Endothelial cell of umbilical vein (primary cell): ENCODE measurements at regions not wholly inside any gene's neighbourhood (a gene's known extent, or its start where the extent isn't known, plus 50 kb on each side); places are given as distances from the start of the nearest gene placed in this dataset.

Experiments
- BruUV-seq: library from RNA; stranded (reverse); fragments of 400-500 nt; replicated peaks from 2 replicates; lab custom pipeline; 2021; lab: Mats Ljungman, UMichigan
- CTCF ChIA-PET: fragments of 300-600, 350-600 bp; sonication (Branson Sonifier 250); formaldehyde crosslinking; loops from one replicate; lab custom pipeline; 2021; ENCODE audit warnings: antibody characterized with exemption, inconsistent platforms; lab: Charles Lee
- POLR2A ChIA-PET: fragments of 300-600, 350-600 bp; sonication (Branson Sonifier 250); formaldehyde crosslinking; loops from one replicate; lab custom pipeline; 2021; ENCODE audit warnings: antibody characterized with exemption, inconsistent platforms; lab: Charles Lee
- DNase-seq: peaks from one replicate; pipeline ENCODE4 v3.0.0-alpha.2; 2011; ENCODE audit warnings: low read depth, low spot score
- FAIRE-seq: peaks from 2 replicates; lab custom pipeline; 2011; peaks lifted over from hg19 to GRCh38; lab: Jason Lieb, UNC
- H2AFZ ChIP-seq: 2 replicates; pipeline ENCODE4 v1.6.0; 2012; ENCODE audit warnings: low read depth, low read length, control low read depth, inconsistent platforms
- H3K27ac ChIP-seq: 2 replicates; pipeline ENCODE4 v1.5.1; 2011; ENCODE audit warnings: low read depth, mild to moderate bottlenecking, control low read depth, low read length, moderate library complexity; ENCODE audit not compliant: insufficient read depth
- H3K27me3 ChIP-seq, 2 experiments: 2 replicates each; pipeline versions ENCODE4 v1.6.0 to v1.6.1; 2011; ENCODE audit warnings: low read length in 2 of 2, mixed read lengths in 1 of 2; ENCODE audit not compliant: control insufficient read depth in 2 of 2, insufficient read depth in 2 of 2
- H3K36me3 ChIP-seq, 2 experiments: 2 replicates in 1 of 2; 3 replicates in 1 of 2; pipeline ENCODE4 v1.5.1; 2011; ENCODE audit warnings: low read length in 2 of 2, mild to moderate bottlenecking in 1 of 2, moderate library complexity in 1 of 2; ENCODE audit not compliant: control insufficient read depth in 2 of 2, insufficient read depth in 2 of 2; ENCODE audit errors: extremely low read depth in 1 of 2
- H3K4me1 ChIP-seq: 3 replicates; pipeline ENCODE4 v1.5.1; 2011; ENCODE audit warnings: mild to moderate bottlenecking, low read length; ENCODE audit not compliant: control insufficient read depth, insufficient read depth; ENCODE audit errors: extremely low read depth
- H3K4me2 ChIP-seq: 2 replicates; pipeline ENCODE4 v1.6.1; 2011; ENCODE audit warnings: low read length, control low read depth, mixed read lengths; ENCODE audit not compliant: insufficient read depth
- H3K4me3 ChIP-seq, 3 experiments: fragments of 200-600 bp in 1 of 3; sonication (generic), shearing (Covaris generic) in 1 of 3; replicated peaks in 1 of 3; 2 replicates each; pipeline ENCODE4 v1.5.1; 2011 to 2016; ENCODE audit warnings: control low read depth in 3 of 3, low read length in 3 of 3, mild to moderate bottlenecking in 2 of 3, inconsistent platforms in 1 of 3, low read depth in 1 of 3, moderate library complexity in 1 of 3; ENCODE audit not compliant: insufficient read depth in 1 of 3
- H3K79me2 ChIP-seq: 2 replicates; pipeline ENCODE4 v1.6.0; 2012; ENCODE audit warnings: low read length, inconsistent platforms; ENCODE audit not compliant: control insufficient read depth, insufficient read depth
- H3K9ac ChIP-seq: replicated peaks from 2 replicates; pipeline ENCODE3; 2011; ENCODE audit warnings: low read length, control low read depth; ENCODE audit not compliant: insufficient read depth; ENCODE audit errors: extremely low read depth
- H3K9me1 ChIP-seq: replicated peaks from 3 replicates; pipeline ENCODE4 v1.6.0; 2011; ENCODE audit warnings: mild to moderate bottlenecking, low read length; ENCODE audit not compliant: control insufficient read depth, insufficient read depth; ENCODE audit errors: extremely low read depth
- H3K9me3 ChIP-seq: replicated peaks from 2 replicates; pipeline ENCODE4 v1.5.1; 2012; ENCODE audit warnings: low read length, inconsistent platforms; ENCODE audit not compliant: control insufficient read depth, insufficient read depth
- H4K20me1 ChIP-seq: replicated peaks from 2 replicates; pipeline ENCODE3; 2011; ENCODE audit warnings: mild to moderate bottlenecking, low read length; ENCODE audit not compliant: control insufficient read depth, insufficient read depth; ENCODE audit errors: extremely low read depth
- CTCF ChIP-seq, 2 donors: IDR thresholded peaks; 1 replicate in 1 of 2; 2 replicates in 1 of 2; pipeline ENCODE4 v1.5.1; 2011; ENCODE audit warnings: low read length in 2 of 2, mild to moderate bottlenecking in 2 of 2, moderate library complexity in 2 of 2, control low read depth in 1 of 2, inconsistent platforms in 1 of 2, low read depth in 1 of 2; ENCODE audit not compliant: insufficient read depth in 1 of 2; ENCODE audit errors: extremely low read depth in 1 of 2
- EZH2 ChIP-seq: IDR thresholded peaks from 2 replicates; pipeline ENCODE4 v1.6.1; 2012; ENCODE audit warnings: borderline replicate concordance, low read depth, mild to moderate bottlenecking, moderate library complexity, low read length, inconsistent platforms; ENCODE audit not compliant: severe bottlenecking
- GATA2 ChIP-seq: IDR thresholded peaks from 2 replicates; pipeline ENCODE4 v1.7.0; 2011; ENCODE audit warnings: low read depth, mild to moderate bottlenecking, moderate library complexity, mixed read lengths, low read length; ENCODE audit not compliant: insufficient read length, insufficient read depth
- JUN ChIP-seq: IDR thresholded peaks from 2 replicates; pipeline ENCODE4 v1.6.1; 2011; ENCODE audit warnings: borderline replicate concordance, low read depth; ENCODE audit not compliant: insufficient read length, insufficient read depth
- MAX ChIP-seq: IDR thresholded peaks from 2 replicates; pipeline ENCODE4 v1.6.1; 2011; ENCODE audit not compliant: insufficient read depth, insufficient read length
- MYC ChIP-seq: IDR thresholded peaks from one replicate; pipeline ENCODE4 v1.6.1; 2011; ENCODE audit warnings: mild to moderate bottlenecking, low read depth, low read length
- POLR2AphosphoS5 ChIP-seq: IDR thresholded peaks from 2 replicates; pipeline ENCODE4 v1.6.1; 2012; ENCODE audit warnings: low read depth, mild to moderate bottlenecking, control low read depth, low read length, moderate library complexity; ENCODE audit not compliant: insufficient read depth
- dilution Hi-C: fragments of 300-500 bp; cut with MboI; formaldehyde crosslinking; loops from one replicate; pipeline ENCODE4 v1.15.0; 2019; ENCODE audit warnings: low sequenced_read_pairs; ENCODE audit not compliant: extremely low pct_ligation_motif_present
- intact Hi-C: fragments of 100-400 bp; cut with micrococcal nuclease; formaldehyde crosslinking; loops from one replicate; pipeline ENCODE4 v1.10.0; 2022

DNA sequence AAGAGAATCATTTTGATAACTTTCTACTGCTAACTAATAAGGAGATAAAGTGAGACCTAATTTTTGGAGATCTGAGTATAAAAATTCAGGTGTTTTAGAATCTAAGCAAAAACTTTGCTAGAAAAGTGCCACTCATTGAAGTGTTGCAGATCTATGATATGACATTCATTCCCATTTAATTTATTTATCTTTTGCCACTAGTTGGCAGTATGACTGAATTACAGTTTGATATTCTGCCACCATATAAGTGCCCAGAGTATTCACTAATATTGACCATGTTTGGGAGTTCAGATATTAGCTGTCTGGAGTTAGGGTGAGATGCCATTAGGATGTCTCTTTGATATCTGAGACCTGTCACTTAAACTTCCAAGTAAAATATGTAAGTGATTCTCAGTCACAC lies 251.3 kb upstream of the GBE1 start:
- H4K20me1 ChIP-seq = no peaks in the 10 kb centered on the region
- H3K9me3 ChIP-seq = no peaks in the 10 kb centered on the region
- intact Hi-C loops (loop anchor here (1.0 kb wide), 1 partner anchor 121 kb away; no protein-coding TSS in a partner anchor), dilution Hi-C loops (no loop called here)
- H3K27me3 ChIP-seq = no peaks in the 10 kb centered on the region
- H3K4me2 ChIP-seq = no peak overlapping the region
- no peak overlapping the region for H3K27ac ChIP-seq
- H2AFZ ChIP-seq = no peak overlapping the region
- TF ChIP-seq CTCF (IDR thresholded peaks at IDR 0.05; ENCODE audit: extremely low read depth in 1 of 2, insufficient read depth in 1 of 2, low read depth in 1 of 2, low read length in 2 of 2) = peak; percentile 21 to 24
- TF ChIP-seq MYC = no peak
- no peak for TF ChIP-seq GATA2
- TF ChIP-seq POLR2AphosphoS5 = no peak
- no peak for TF ChIP-seq EZH2
- TF ChIP-seq JUN = no peak
- TF ChIP-seq MAX = no peak
- no peak overlapping the region for H3K9ac ChIP-seq
- H3K9me1 ChIP-seq = no peaks in the 10 kb centered on the region
- no peak overlapping the region for H3K4me3 ChIP-seq
- no TSS peak for BruUV-seq
- FAIRE-seq (peak; percentile 52), DNase-seq (peak; percentile 11)
- ChIA-PET POLR2A (no interaction called here), CTCF (interaction anchor here (0.7 to 1.7 kb wide), 4 partner anchors 10 to 145 kb away, joined by 3 to 7 read pairs (median 4); no protein-coding TSS in a partner anchor)
- no peaks in the 10 kb centered on the region for H3K79me2 ChIP-seq
- no peaks in the 10 kb centered on the region for H3K36me3 ChIP-seq
- H3K4me1 ChIP-seq = no peaks in the 10 kb centered on the region
